HCT116 (cell line): ENCODE measurements at regions not wholly inside any gene's neighbourhood (a gene's known extent, or its start where the extent isn't known, plus 50 kb on each side); places are given as distances from the start of the nearest gene placed in this dataset.

ENCODE experiments used
- ATAC-seq: fragments of 200-7000 bp; cut with Tn5 transposase; 2 replicates; pipeline ENCODE4 v1.9.1; 2020; ENCODE audit warnings: mild to moderate bottlenecking, moderate library complexity
- BruUV-seq: library from RNA; stranded (reverse); fragments of 400-500 nt; replicated peaks from 2 replicates; lab custom pipeline; 2021; lab: Mats Ljungman, UMichigan
- CTCF ChIA-PET: fragments of 300-600 bp; sonication (Branson Sonifier 250); formaldehyde crosslinking; loops from one replicate; lab custom pipeline; 2021; ENCODE audit warnings: antibody characterized with exemption; lab: Charles Lee
- POLR2A ChIA-PET: fragments of 300-600, 350-600 bp; sonication (Branson Sonifier 250); formaldehyde crosslinking; loops from one replicate; lab custom pipeline; 2021; ENCODE audit warnings: antibody characterized with exemption; lab: Charles Lee
- RAD21 ChIA-PET, 2 experiments: fragments of 300-600 bp; sonication (Branson Sonifier 250); formaldehyde crosslinking; loops; one replicate each; lab custom pipeline; 2023; ENCODE audit warnings: low total read pairs in 2 of 2; ENCODE audit not compliant: uncharacterized antibody in 2 of 2, unreplicated experiment in 2 of 2, low non-redundant PET in 1 of 2; lab: Charles Lee
- DNase-seq: peaks from one replicate; pipeline ENCODE4 v3.0.0-alpha.2; 2010; ENCODE audit warnings: low read depth, low spot score
- H2AFZ ChIP-seq: fragments of 200-600 bp; shearing (Covaris generic), sonication (generic); 2 replicates; pipeline ENCODE4 v1.6.1; 2017; ENCODE audit warnings: low read depth, mixed run types, mixed read lengths, antibody characterized with exemption, low read length; ENCODE audit not compliant: poor library complexity, severe bottlenecking
- H3K27ac ChIP-seq: 2 replicates; pipeline ENCODE4 v1.5.1; 2012; ENCODE audit warnings: low read depth, low read length
- H3K27me3 ChIP-seq: fragments of 200-600 bp; sonication (generic); 2 replicates; pipeline ENCODE4 v1.6.1; 2016; ENCODE audit warnings: mixed run types, low read length, mixed read lengths; ENCODE audit not compliant: insufficient read depth
- H3K36me3 ChIP-seq, 2 experiments: fragments of 200-500 bp in 1 of 2; fragments of 200-600 bp in 1 of 2; sonication (Bioruptor generic) in 1 of 2; sonication (generic) in 1 of 2; 2 replicates each; pipeline versions ENCODE4 v1.5.1 to v1.6.1; 2014 to 2016; ENCODE audit warnings: low read length in 2 of 2, inconsistent platforms in 1 of 2, mixed read lengths in 1 of 2, mixed run types in 1 of 2; ENCODE audit not compliant: insufficient read depth in 2 of 2, control insufficient read depth in 1 of 2
- H3K4me1 ChIP-seq, 2 experiments: fragments of 200-600 bp in 1 of 2; sonication (generic) in 1 of 2; 2 replicates each; pipeline versions ENCODE4 v1.5.1 to v1.6.1; 2012 to 2017; ENCODE audit warnings: low read length in 2 of 2, inconsistent platforms in 1 of 2, mild to moderate bottlenecking in 1 of 2, mixed read lengths in 1 of 2, mixed run types in 1 of 2, moderate library complexity in 1 of 2; ENCODE audit not compliant: insufficient read depth in 2 of 2, control insufficient read depth in 1 of 2
- H3K4me2 ChIP-seq: fragments of 200-600 bp; sonication (generic); 2 replicates; pipeline ENCODE4 v1.6.1; 2017; ENCODE audit warnings: mixed run types, low read length, mixed read lengths
- H3K4me3 ChIP-seq, 2 experiments: fragments of 200-600 bp in 1 of 2; sonication (generic) in 1 of 2; replicated peaks in 1 of 2; 2 replicates each; pipeline ENCODE4 v1.5.1; 2011 to 2016; ENCODE audit warnings: low read length in 2 of 2, control low read depth in 1 of 2, low read depth in 1 of 2, mild to moderate bottlenecking in 1 of 2, mixed read lengths in 1 of 2, mixed run types in 1 of 2
- H3K79me2 ChIP-seq: fragments of 200-600 bp; sonication (generic); 2 replicates; pipeline ENCODE4 v1.6.1; 2017; ENCODE audit warnings: mild to moderate bottlenecking, mixed run types, low read length, moderate library complexity, mixed read lengths; ENCODE audit not compliant: insufficient read depth
- H3K9ac ChIP-seq: fragments of 200-600 bp; sonication (generic); 2 replicates; pipeline ENCODE4 v1.6.1; 2016; ENCODE audit warnings: low read length, mixed read lengths
- H3K9me2 ChIP-seq: fragments of 200-600 bp; sonication (generic), shearing (Covaris generic); 2 replicates; pipeline ENCODE4 v1.6.1; 2017; ENCODE audit warnings: mixed run types, mild to moderate bottlenecking, moderate library complexity; ENCODE audit not compliant: insufficient read depth
- H3K9me3 ChIP-seq, 2 experiments: fragments of 200-500 bp in 1 of 2; fragments of 200-600 bp in 1 of 2; sonication (Bioruptor generic) in 1 of 2; sonication (generic) in 1 of 2; 2 replicates each; pipeline ENCODE4 v1.6.1; 2014 to 2017; ENCODE audit warnings: low read length in 2 of 2, mixed read lengths in 2 of 2, inconsistent platforms in 1 of 2, low read depth in 1 of 2, mild to moderate bottlenecking in 1 of 2, mixed run types in 1 of 2, moderate library complexity in 1 of 2; ENCODE audit not compliant: control insufficient read depth in 1 of 2, insufficient read depth in 1 of 2
- H4K20me1 ChIP-seq: fragments of 200-600 bp; sonication (generic), shearing (Covaris generic); 2 replicates; pipeline ENCODE4 v1.6.1; 2017; ENCODE audit warnings: mixed run types, mild to moderate bottlenecking, moderate library complexity; ENCODE audit not compliant: insufficient read depth
- ATF3 ChIP-seq: IDR thresholded peaks from 2 replicates; pipeline ENCODE4 v1.6.1; 2012
- CEBPB ChIP-seq: IDR thresholded peaks from 2 replicates; pipeline ENCODE4 v1.6.1; 2012; ENCODE audit warnings: low read depth
- EZH2phosphoT487 ChIP-seq: fragments of 200-600 bp; IDR thresholded peaks from 2 replicates; pipeline ENCODE4 v1.6.1; 2018; ENCODE audit warnings: antibody characterized with exemption, borderline replicate concordance
- JUND ChIP-seq: IDR thresholded peaks from 2 replicates; pipeline ENCODE4 v1.6.1; 2012
- MAX ChIP-seq: IDR thresholded peaks from 2 replicates; pipeline ENCODE4 v1.6.1; 2012
- POLR2A ChIP-seq: IDR thresholded peaks from 2 replicates; pipeline ENCODE4 v1.7.0; 2011; ENCODE audit warnings: borderline replicate concordance; ENCODE audit not compliant: insufficient read depth, insufficient read length; ENCODE audit errors: extremely low read depth
- POLR2AphosphoS5 ChIP-seq: IDR thresholded peaks from 2 replicates; pipeline ENCODE4 v1.6.1; 2011; ENCODE audit warnings: mild to moderate bottlenecking, low read depth, low read length, moderate library complexity
- SIN3A ChIP-seq: IDR thresholded peaks from 2 replicates; pipeline ENCODE4 v1.6.1; 2012; ENCODE audit warnings: low read depth
- SRF ChIP-seq: IDR thresholded peaks from 2 replicates; pipeline ENCODE4 v1.6.1; 2012; ENCODE audit warnings: low read depth
- YY1 ChIP-seq: IDR thresholded peaks from 2 replicates; pipeline ENCODE4 v1.6.1; 2011; ENCODE audit warnings: low read length, low read depth, moderate library complexity, mild to moderate bottlenecking; ENCODE audit not compliant: insufficient replicate concordance; ENCODE audit errors: extremely low read depth
- ZNF274 ChIP-seq: fragments of 200-500 bp; sonication (Bioruptor generic); IDR thresholded peaks from 2 replicates; pipeline ENCODE4 v1.6.1; 2014; ENCODE audit warnings: mild to moderate bottlenecking, low read depth, low read length, inconsistent platforms
- intact Hi-C: fragments of 100-400 bp; cut with micrococcal nuclease; formaldehyde crosslinking; loops from 2 replicates; pipeline ENCODE4 v1.10.0; 2022

- TF ChIP-seq ATF3 (no peak), MAX (no peak), YY1 (no peak), EZH2phosphoT487 (no peak), POLR2A (no peak)
These were observed 251.9 kb upstream of the TMC3 start (continued) for GRCh38 chr15:81625896-81626295.

- H3K27ac ChIP-seq: no peak overlapping the region
- no peak overlapping the region for H3K4me3 ChIP-seq
- TF ChIP-seq POLR2AphosphoS5: no peak
- TF ChIP-seq SRF: no peak
- TF ChIP-seq JUND: no peak
- TF ChIP-seq CEBPB: no peak
- no peak for TF ChIP-seq SIN3A
- TF ChIP-seq ZNF274: no peak
- TF ChIP-seq, all 23 proteins: peak for 0
- Histone ChIP-seq H2AFZ (no peak overlapping the region), H3K27me3 (0 out of 2 replicates have a peak, but pooled peaks cover 4% of the 10 kb centered on the region), H3K4me1 (no peaks in the 10 kb centered on the region), H3K4me2 (no peak overlapping the region), H4K20me1 (no peaks in the 10 kb centered on the region), H3K9me3 (no peaks in the 10 kb centered on the region), H3K9ac (no peak overlapping the region), H3K36me3 (no peaks in the 10 kb centered on the region), H3K79me2 (no peaks in the 10 kb centered on the region), H3K9me2 (no peaks in the 10 kb centered on the region)
- ChIA-PET RAD21 (no interaction called here), CTCF (no interaction called here), POLR2A (no interaction called here)
- intact Hi-C loops: no loop called here
- ATAC-seq (no peak), DNase-seq (no peak)
- BruUV-seq: no TSS peak
These were observed 245.0 kb upstream of the TMC3 start for GRCh38 chr15:81619002-81619401.
